KMS-11 (cell line): ENCODE measurements at regions not wholly inside any gene's neighbourhood (a gene's known extent, or its start where the extent isn't known, plus 50 kb on each side); places are given as distances from the start of the nearest gene placed in this dataset.

Source experiments
- H2AFZ ChIP-seq: fragments of 200-600 bp; sonication (generic); 2 replicates; pipeline ENCODE4 v1.6.1; 2016; ENCODE audit warnings: antibody characterized with exemption, mixed run types, low read depth
- H3K27ac ChIP-seq: fragments of 200-600 bp; sonication (generic); 2 replicates; pipeline ENCODE4 v1.6.1; 2016; ENCODE audit warnings: mild to moderate bottlenecking, mixed run types
- H3K27me3 ChIP-seq: fragments of 200-600 bp; sonication (generic); 2 replicates; pipeline ENCODE4 v1.6.1; 2017; ENCODE audit warnings: mild to moderate bottlenecking, low read depth, mixed run types, moderate library complexity; ENCODE audit not compliant: insufficient read depth
- H3K36me3 ChIP-seq: fragments of 200-600 bp; sonication (generic); 2 replicates; pipeline ENCODE4 v1.6.1; 2017; ENCODE audit warnings: mild to moderate bottlenecking, mixed run types; ENCODE audit not compliant: insufficient read depth
- H3K4me1 ChIP-seq: fragments of 200-600 bp; sonication (generic); 2 replicates; pipeline ENCODE4 v1.6.1; 2016; ENCODE audit warnings: mild to moderate bottlenecking, low read depth, mixed run types; ENCODE audit not compliant: poor library complexity, severe bottlenecking
- H3K4me2 ChIP-seq: fragments of 200-600 bp; sonication (generic); 2 replicates; pipeline ENCODE4 v1.7.0; 2016; ENCODE audit warnings: mild to moderate bottlenecking, mixed run types
- H3K4me3 ChIP-seq: fragments of 200-600 bp; sonication (generic); IDR thresholded peaks from 2 replicates; pipeline ENCODE4 v1.6.1; 2017; ENCODE audit warnings: low read depth, low read length, mixed read lengths; ENCODE audit not compliant: insufficient read depth
- H3K79me2 ChIP-seq: fragments of 200-600 bp; sonication (generic); 2 replicates; pipeline ENCODE4 v1.6.1; 2016; ENCODE audit warnings: low read depth, mixed run types; ENCODE audit not compliant: insufficient read depth
- H3K9ac ChIP-seq: fragments of 200-600 bp; sonication (generic); 2 replicates; pipeline ENCODE4 v1.6.1; 2016; ENCODE audit warnings: mild to moderate bottlenecking, mixed run types
- H4K20me1 ChIP-seq: fragments of 200-600 bp; sonication (generic); 2 replicates; pipeline ENCODE4 v1.6.1; 2016; ENCODE audit warnings: mild to moderate bottlenecking, mixed run types; ENCODE audit not compliant: insufficient read depth
- TF ChIP-seq, protein P1 (sequence below): fragments of 200-600 bp; sonication (generic); conservative IDR thresholded peaks from 2 replicates; pipeline ENCODE4 v1.6.1; 2017; ENCODE audit warnings: low read depth, mild to moderate bottlenecking, antibody characterized with exemption, low read length, moderate library complexity, mixed read lengths

DNA sequence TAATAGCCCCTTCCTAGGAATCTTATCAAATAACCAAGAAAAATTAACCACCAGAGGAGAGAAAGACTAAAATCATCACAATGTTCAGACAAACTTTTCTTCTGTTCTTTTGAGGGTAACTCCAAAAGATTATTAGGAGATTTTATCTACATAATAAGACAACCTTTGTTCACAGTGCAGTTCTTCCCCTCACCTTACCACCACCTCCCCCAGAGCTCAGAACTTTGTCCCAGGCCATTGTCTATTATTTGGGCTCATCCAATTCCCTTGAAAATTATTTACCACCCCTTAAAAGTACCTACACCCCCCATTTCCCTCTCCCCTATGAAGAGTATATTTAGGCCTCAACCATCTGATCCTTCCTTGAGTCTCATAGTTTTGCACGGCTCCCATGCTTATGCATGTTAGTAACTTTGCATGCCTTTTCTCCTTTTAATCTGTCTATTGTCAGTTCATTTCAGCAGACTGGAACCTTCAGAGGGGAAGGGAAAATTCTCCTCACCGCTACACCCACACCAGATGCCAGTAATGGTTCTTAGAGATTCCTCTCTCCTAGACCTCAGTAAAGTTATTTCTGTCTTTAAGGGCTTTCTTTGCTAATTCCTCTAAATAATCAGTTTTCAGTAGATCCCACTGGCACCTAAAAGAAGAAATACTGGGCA lies 234.9 kb downstream of the SKIDA1 start:
- Histone ChIP-seq H3K4me1 (no peaks in the 10 kb centered on the region), H3K36me3 (no peaks in the 10 kb centered on the region), H3K4me2 (no peak overlapping the region), H3K9ac (no peak overlapping the region), H4K20me1 (no peaks in the 10 kb centered on the region), H3K79me2 (no peaks in the 10 kb centered on the region), H3K4me3 (no peak overlapping the region), H3K27ac (no peak overlapping the region), H2AFZ (no peak overlapping the region), H3K27me3 (no peaks in the 10 kb centered on the region)
- TF ChIP-seq, protein P1, sequence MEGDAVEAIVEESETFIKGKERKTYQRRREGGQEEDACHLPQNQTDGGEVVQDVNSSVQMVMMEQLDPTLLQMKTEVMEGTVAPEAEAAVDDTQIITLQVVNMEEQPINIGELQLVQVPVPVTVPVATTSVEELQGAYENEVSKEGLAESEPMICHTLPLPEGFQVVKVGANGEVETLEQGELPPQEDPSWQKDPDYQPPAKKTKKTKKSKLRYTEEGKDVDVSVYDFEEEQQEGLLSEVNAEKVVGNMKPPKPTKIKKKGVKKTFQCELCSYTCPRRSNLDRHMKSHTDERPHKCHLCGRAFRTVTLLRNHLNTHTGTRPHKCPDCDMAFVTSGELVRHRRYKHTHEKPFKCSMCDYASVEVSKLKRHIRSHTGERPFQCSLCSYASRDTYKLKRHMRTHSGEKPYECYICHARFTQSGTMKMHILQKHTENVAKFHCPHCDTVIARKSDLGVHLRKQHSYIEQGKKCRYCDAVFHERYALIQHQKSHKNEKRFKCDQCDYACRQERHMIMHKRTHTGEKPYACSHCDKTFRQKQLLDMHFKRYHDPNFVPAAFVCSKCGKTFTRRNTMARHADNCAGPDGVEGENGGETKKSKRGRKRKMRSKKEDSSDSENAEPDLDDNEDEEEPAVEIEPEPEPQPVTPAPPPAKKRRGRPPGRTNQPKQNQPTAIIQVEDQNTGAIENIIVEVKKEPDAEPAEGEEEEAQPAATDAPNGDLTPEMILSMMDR, result no peak

DNA sequence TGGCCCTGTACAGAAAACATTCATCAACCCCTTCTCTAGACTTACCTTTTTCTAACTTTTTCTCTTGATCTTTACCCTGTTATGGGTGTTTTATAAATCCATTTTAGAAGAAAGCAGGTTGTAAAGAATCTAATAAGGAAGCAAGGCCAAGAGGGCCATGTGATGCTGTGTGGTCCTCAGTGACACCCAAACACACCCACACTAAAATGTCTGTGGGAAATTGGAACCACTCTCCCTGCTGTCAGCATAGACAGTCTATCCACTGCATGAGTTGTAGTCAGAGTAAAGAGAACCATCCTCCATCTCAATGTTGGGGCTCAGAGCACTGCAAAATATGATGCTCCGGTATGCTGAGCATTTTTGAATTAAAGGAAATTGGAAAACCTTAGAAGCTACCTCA lies 235.5 kb downstream of the SKIDA1 start:
- Histone ChIP-seq H3K4me2 (no peak overlapping the region), H2AFZ (no peak overlapping the region), H3K36me3 (no peaks in the 10 kb centered on the region), H3K9ac (no peak overlapping the region), H3K4me3 (no peak overlapping the region), H3K79me2 (no peaks in the 10 kb centered on the region), H4K20me1 (no peaks in the 10 kb centered on the region), H3K4me1 (no peaks in the 10 kb centered on the region), H3K27ac (no peak overlapping the region), H3K27me3 (no peaks in the 10 kb centered on the region)
- TF ChIP-seq, protein P1, result no peak

DNA sequence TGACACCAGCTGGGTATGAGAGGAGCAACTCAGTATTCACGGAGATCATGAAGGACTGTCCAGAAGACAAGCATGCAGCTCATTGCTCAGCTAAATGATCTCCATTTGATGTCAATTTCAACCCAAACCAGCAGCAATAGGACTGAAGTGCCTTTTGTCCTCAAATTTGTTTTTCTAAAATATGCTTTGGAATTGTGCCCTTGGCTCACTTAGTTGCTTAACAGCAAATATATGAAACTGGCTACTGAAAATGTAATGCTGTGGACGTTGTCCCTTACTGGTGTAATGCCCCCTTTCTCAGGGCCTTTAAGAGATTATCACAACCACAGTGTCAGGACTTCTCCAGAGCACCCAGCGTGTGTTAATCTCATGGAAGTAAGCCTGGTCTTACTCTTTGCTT lies 236.2 kb downstream of the SKIDA1 start:
- Histone ChIP-seq H4K20me1 (no peaks in the 10 kb centered on the region), H3K4me1 (no peaks in the 10 kb centered on the region), H3K9ac (no peak overlapping the region), H3K4me3 (no peak overlapping the region), H3K27me3 (no peaks in the 10 kb centered on the region), H3K4me2 (no peak overlapping the region), H3K36me3 (no peaks in the 10 kb centered on the region), H3K79me2 (no peaks in the 10 kb centered on the region), H2AFZ (no peak overlapping the region), H3K27ac (no peak overlapping the region)
- TF ChIP-seq, protein P1, result no peak

DNA sequence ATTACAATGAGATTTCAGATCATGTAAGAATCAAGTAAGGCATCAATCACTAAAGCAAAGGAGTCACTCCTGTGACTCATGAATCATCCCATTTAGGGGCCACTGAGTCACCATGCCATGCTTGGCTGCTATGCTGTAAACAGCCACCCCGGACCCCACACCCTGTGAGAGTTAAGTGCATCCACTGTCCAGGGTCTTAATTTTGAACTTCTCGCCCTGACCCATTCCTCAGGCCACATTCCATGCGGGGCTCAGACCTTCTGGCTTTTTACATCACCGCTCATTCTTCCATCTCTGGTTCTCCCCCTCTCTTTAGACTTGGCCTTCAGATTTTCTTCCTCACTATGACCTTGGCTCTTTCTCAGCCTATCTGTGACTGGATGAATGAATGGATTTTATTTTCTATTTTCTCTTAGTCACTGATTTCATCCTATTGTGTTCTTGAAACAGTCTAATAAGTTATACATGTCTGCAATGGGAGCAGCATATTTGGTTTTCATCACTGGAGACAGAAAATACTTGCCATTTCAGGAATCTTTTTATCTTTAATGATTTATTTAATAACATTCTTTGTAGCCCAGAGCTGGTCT lies 239.6 kb downstream of the SKIDA1 start:
- TF ChIP-seq, protein P1, result no peak
- no peak overlapping the region for H3K4me3 ChIP-seq
- H3K27me3 ChIP-seq, result no peaks in the 10 kb centered on the region
- H3K79me2 ChIP-seq, result no peaks in the 10 kb centered on the region
- no peak overlapping the region for H3K4me2 ChIP-seq
- no peaks in the 10 kb centered on the region for H4K20me1 ChIP-seq
- H3K27ac ChIP-seq, result no peak overlapping the region
- no peak overlapping the region for H3K9ac ChIP-seq
- no peaks in the 10 kb centered on the region for H3K36me3 ChIP-seq
- no peaks in the 10 kb centered on the region for H3K4me1 ChIP-seq
- no peak overlapping the region for H2AFZ ChIP-seq
